H1 (cell line): ENCODE measurements at regions not wholly inside any gene's neighbourhood (a gene's known extent, or its start where the extent isn't known, plus 50 kb on each side); places are given as distances from the start of the nearest gene placed in this dataset.

Experiments used
- CTCF ChIA-PET: fragments of 300-600 bp; sonication (Branson Sonifier 250); formaldehyde crosslinking; loops from one replicate; lab custom pipeline; 2021; ENCODE audit not compliant: partially characterized antibody; lab: Charles Lee
- POLR2A ChIA-PET: fragments of 300-600 bp; sonication (Branson Sonifier 250); formaldehyde crosslinking; loops from one replicate; lab custom pipeline; 2021; ENCODE audit warnings: inconsistent platforms; ENCODE audit not compliant: partially characterized antibody; lab: Charles Lee
- DNase-seq, 2 experiments: peaks; one replicate each; pipeline versions ENCODE4 v3.0.0 to v3.0.0-alpha.2; 2010 to 2022; ENCODE audit warnings: low spot score in 2 of 2, low read depth in 1 of 2, mixed read lengths in 1 of 2
- FAIRE-seq: peaks from 2 replicates; lab custom pipeline; 2011; peaks lifted over from hg19 to GRCh38; lab: Jason Lieb, UNC
- H2AFZ ChIP-seq: 2 replicates; pipeline ENCODE4 v1.8.1; 2012; ENCODE audit warnings: low read length, inconsistent platforms
- H2AK5ac ChIP-seq: 2 replicates; pipeline ENCODE4 v1.6.1; 2013; ENCODE audit warnings: low read depth, low read length
- H2BK120ac ChIP-seq: replicated peaks from 2 replicates; pipeline ENCODE3; 2013; ENCODE audit warnings: low read depth, low read length, inconsistent platforms
- H2BK12ac ChIP-seq: 2 replicates; pipeline ENCODE4 v1.6.1; 2013; ENCODE audit warnings: low read depth, low read length
- H2BK15ac ChIP-seq: 2 replicates; pipeline ENCODE4 v1.6.1; 2013; ENCODE audit warnings: low read length
- H2BK20ac ChIP-seq: 2 replicates; pipeline ENCODE4 v1.6.1; 2013; ENCODE audit warnings: low read length
- H2BK5ac ChIP-seq: 2 replicates; pipeline ENCODE4 v1.6.1; 2013; ENCODE audit warnings: low read depth, low read length
- H3K14ac ChIP-seq: 2 replicates; pipeline ENCODE4 v1.6.1; 2013; ENCODE audit warnings: inconsistent platforms; ENCODE audit not compliant: insufficient read length
- H3K18ac ChIP-seq: 2 replicates; pipeline ENCODE4 v1.6.1; 2013; ENCODE audit warnings: low read length; ENCODE audit errors: extremely low read depth
- H3K23ac ChIP-seq: 2 replicates; pipeline ENCODE4 v1.6.1; 2013; ENCODE audit warnings: inconsistent platforms; ENCODE audit not compliant: insufficient read length
- H3K23me2 ChIP-seq: 2 replicates; pipeline ENCODE4 v1.6.1; 2013; ENCODE audit warnings: low read depth, low read length
- H3K27ac ChIP-seq: 2 replicates; pipeline ENCODE4 v1.6.1; 2011; ENCODE audit warnings: low read depth, low read length, inconsistent platforms
- H3K27me3 ChIP-seq, 4 experiments: replicated peaks in 1 of 4; 1 replicate in 1 of 4; 2 replicates in 3 of 4; pipeline versions ENCODE4 v1.6.1 to v1.8.1; 2011 to 2013; ENCODE audit warnings: low read length in 3 of 4, mild to moderate bottlenecking in 3 of 4, inconsistent platforms in 2 of 4, mixed read lengths in 2 of 4, moderate library complexity in 1 of 4; ENCODE audit not compliant: control insufficient read depth in 3 of 4, insufficient read depth in 3 of 4; ENCODE audit errors: extremely low read depth in 1 of 4
- H3K36me3 ChIP-seq, 4 experiments: 2 replicates each; pipeline versions ENCODE4 v1.6.1 to v1.8.1; 2011 to 2013; ENCODE audit warnings: mild to moderate bottlenecking in 4 of 4, low read length in 3 of 4, moderate library complexity in 2 of 4, control low read depth in 1 of 4, inconsistent platforms in 1 of 4; ENCODE audit not compliant: insufficient read depth in 4 of 4, control insufficient read depth in 2 of 4
- H3K4ac ChIP-seq: replicated peaks from 2 replicates; pipeline ENCODE3; 2013; ENCODE audit warnings: low read length, low read depth, mixed read lengths, inconsistent platforms; ENCODE audit not compliant: insufficient read length
- H3K4me1 ChIP-seq, 4 experiments: replicated peaks in 1 of 4; 1 replicate in 1 of 4; 2 replicates in 3 of 4; pipeline versions ENCODE4 v1.6.1 to v1.8.1; 2011 to 2013; ENCODE audit warnings: low read length in 3 of 4, inconsistent platforms in 2 of 4, mixed read lengths in 1 of 4; ENCODE audit not compliant: insufficient read depth in 4 of 4, control insufficient read depth in 3 of 4
- H3K4me2 ChIP-seq, 2 experiments: 2 replicates each; pipeline versions ENCODE4 v1.6.1 to v1.8.1; 2011 to 2013; ENCODE audit warnings: low read depth in 2 of 2, low read length in 2 of 2, control low read depth in 1 of 2, inconsistent platforms in 1 of 2, mild to moderate bottlenecking in 1 of 2; ENCODE audit not compliant: insufficient read depth in 1 of 2
- H3K4me3 ChIP-seq, 4 experiments: fragments of 200-600, 300-600 bp in 1 of 4; sonication (generic), shearing (Covaris generic), sonication (Bioruptor Twin) in 1 of 4; 2 replicates each; pipeline versions ENCODE4 v1.5.1 to v1.8.1; 2011 to 2016; ENCODE audit warnings: low read length in 4 of 4, low read depth in 3 of 4, control low read depth in 2 of 4, inconsistent platforms in 2 of 4, mild to moderate bottlenecking in 2 of 4, mixed read lengths in 1 of 4, moderate library complexity in 1 of 4; ENCODE audit not compliant: insufficient read depth in 2 of 4; ENCODE audit errors: extremely low read depth in 1 of 4
- H3K56ac ChIP-seq: replicated peaks from 2 replicates; pipeline ENCODE3; 2013; ENCODE audit warnings: low read depth, mild to moderate bottlenecking, mixed read lengths, low read length, inconsistent platforms; ENCODE audit not compliant: insufficient read length
- H3K79me1 ChIP-seq: 2 replicates; pipeline ENCODE4 v1.6.1; 2013; ENCODE audit warnings: low read depth, low read length, control low read depth
- H3K79me2 ChIP-seq, 2 experiments: 2 replicates each; pipeline versions ENCODE4 v1.6.1 to v1.8.1; 2012 to 2013; ENCODE audit warnings: low read length in 2 of 2, mild to moderate bottlenecking in 2 of 2, inconsistent platforms in 1 of 2; ENCODE audit not compliant: insufficient read depth in 2 of 2, control insufficient read depth in 1 of 2
- H3K9ac ChIP-seq, 4 experiments: replicated peaks in 1 of 4; 1 replicate in 1 of 4; 2 replicates in 3 of 4; pipeline versions ENCODE4 v1.6.1 to v1.8.1; 2011 to 2013; ENCODE audit warnings: low read depth in 3 of 4, low read length in 3 of 4, control low read depth in 2 of 4, mild to moderate bottlenecking in 2 of 4, moderate library complexity in 2 of 4, inconsistent platforms in 1 of 4; ENCODE audit errors: extremely low read depth in 1 of 4
- H3K9me3 ChIP-seq, 2 experiments: 2 replicates each; pipeline versions ENCODE4 v1.6.1 to v1.8.1; 2012 to 2013; ENCODE audit warnings: mild to moderate bottlenecking in 2 of 2, moderate library complexity in 2 of 2, control low read depth in 1 of 2, inconsistent platforms in 1 of 2, low read depth in 1 of 2, low read length in 1 of 2, mixed read lengths in 1 of 2; ENCODE audit not compliant: insufficient read depth in 2 of 2
- H4K20me1 ChIP-seq, 2 experiments: replicated peaks in 1 of 2; 2 replicates each; pipeline versions ENCODE3 to v1.8.1; 2011 to 2013; ENCODE audit warnings: inconsistent platforms in 2 of 2, low read length in 2 of 2, mild to moderate bottlenecking in 1 of 2; ENCODE audit not compliant: insufficient read depth in 2 of 2, control insufficient read depth in 1 of 2
- H4K5ac ChIP-seq: 2 replicates; pipeline ENCODE4 v1.6.1; 2013; ENCODE audit warnings: low read length, low read depth, mixed read lengths, inconsistent platforms; ENCODE audit not compliant: insufficient read length
- H4K8ac ChIP-seq: 2 replicates; pipeline ENCODE4 v1.8.0; 2013; ENCODE audit warnings: mild to moderate bottlenecking, moderate library complexity, low read length, inconsistent platforms; ENCODE audit not compliant: insufficient read depth; ENCODE audit errors: extremely low read depth
- H4K91ac ChIP-seq: replicated peaks from 2 replicates; pipeline ENCODE3; 2013; ENCODE audit warnings: low read length, mixed read lengths, inconsistent platforms; ENCODE audit not compliant: insufficient read length
- ASH2L ChIP-seq: fragments of 200-600, 300-600 bp; sonication (generic); IDR thresholded peaks from one replicate; pipeline ENCODE4 v1.7.1; 2017; ENCODE audit warnings: low read length
- CHD1 ChIP-seq: IDR thresholded peaks from 2 replicates; pipeline ENCODE4 v1.6.1; 2012; ENCODE audit warnings: low read depth, low read length, improper control_type of control experiment
- EGR1 ChIP-seq: IDR thresholded peaks from 2 replicates; pipeline ENCODE4 v1.6.1; 2011; ENCODE audit warnings: low read depth, low read length, borderline replicate concordance
- MAFK ChIP-seq: IDR thresholded peaks from 2 replicates; pipeline ENCODE4 v1.6.1; 2012; ENCODE audit warnings: low read depth, mild to moderate bottlenecking, improper control_type of control experiment, low read length
- POU5F1 ChIP-seq: IDR thresholded peaks from 2 replicates; pipeline ENCODE4 v1.6.1; 2011; ENCODE audit warnings: low read depth, mild to moderate bottlenecking, low read length, moderate library complexity
- RBBP5 ChIP-seq: IDR thresholded peaks from 2 replicates; pipeline ENCODE4 v1.7.1; 2012; ENCODE audit warnings: low read depth, mild to moderate bottlenecking, inconsistent platforms, low read length, moderate library complexity, borderline replicate concordance
- RNF2 ChIP-seq: fragments of 200-900, 300-1000 bp; sonication (generic); IDR thresholded peaks from 2 replicates; pipeline ENCODE4 v1.7.1; 2016; ENCODE audit warnings: borderline replicate concordance, low read depth, mild to moderate bottlenecking, antibody characterized with exemption, low read length; ENCODE audit not compliant: poor library complexity, severe bottlenecking; ENCODE audit errors: missing control alignments
- SIRT6 ChIP-seq: IDR thresholded peaks from one replicate; pipeline ENCODE4 v1.7.1; 2012; ENCODE audit warnings: low read length, inconsistent platforms
- SP1 ChIP-seq: IDR thresholded peaks from 2 replicates; pipeline ENCODE4 v1.6.1; 2011; ENCODE audit warnings: low read depth, low read length
- TBP ChIP-seq: IDR thresholded peaks from 2 replicates; pipeline ENCODE4 v1.6.1; 2011; ENCODE audit warnings: low read depth, low read length, improper control_type of control experiment
- WGBS, 2 experiments: shearing (Covaris generic) in 1 of 2; methylation state at CpG; one replicate each; pipeline versions ENCODE4 v1.1.6 to v1.1.7; 2013 to 2015; ENCODE audit warnings: low lambda C conversion rate in 2 of 2, mixed read lengths in 2 of 2, inconsistent platforms in 1 of 2, low coverage in 1 of 2, missing lambda C conversion rate in 1 of 2; ENCODE audit not compliant: insufficient replicate concordance in 2 of 2, insufficient coverage in 1 of 2, insufficient read length in 1 of 2; ENCODE audit errors: extremely low coverage in 1 of 2, missing lambda C conversion rate in 1 of 2; 5-methylcytosine and 5-hydroxymethylcytosine counted together
- TF ChIP-seq, protein P1 (sequence below): IDR thresholded peaks from 2 replicates; pipeline ENCODE4 v1.6.1; 2012; ENCODE audit warnings: inconsistent platforms
- TF ChIP-seq, protein P2 (sequence below): IDR thresholded peaks from 2 replicates; pipeline ENCODE4 v1.6.1; 2012; ENCODE audit warnings: low read length, inconsistent platforms

DNA sequence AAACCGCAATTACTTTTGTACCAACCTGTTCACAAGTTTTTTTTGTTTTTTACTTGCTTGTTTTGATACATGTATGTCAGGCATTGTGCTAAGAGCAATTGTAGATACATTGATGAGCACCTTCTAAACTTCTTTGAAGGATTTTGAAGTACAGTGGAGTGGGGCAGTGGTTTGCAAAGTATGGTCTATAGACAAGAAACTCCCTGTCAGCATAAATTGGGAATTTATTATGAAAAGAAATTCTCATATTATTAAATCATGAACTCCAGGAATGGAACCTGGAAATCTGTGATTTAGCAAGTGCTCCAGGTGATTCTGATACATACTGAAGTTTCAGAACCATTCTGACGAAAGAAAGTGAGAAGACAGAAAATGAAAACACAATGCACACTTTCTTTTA is 733.4 kb downstream of the C4orf33 start:
- H2AK5ac ChIP-seq = no peak overlapping the region
- FAIRE-seq (no peak), DNase-seq (no peak)
- CTCF ChIA-PET = no interaction called here
- no peaks in the 10 kb centered on the region for H3K79me1 ChIP-seq
- no peak overlapping the region for H3K9ac ChIP-seq
- H3K4ac ChIP-seq = no peak overlapping the region
- H3K9me3 ChIP-seq = no peaks in the 10 kb centered on the region
- no peak overlapping the region for H4K91ac ChIP-seq
- no peak overlapping the region for H3K18ac ChIP-seq
- H4K8ac ChIP-seq = no peak overlapping the region
- H2BK15ac ChIP-seq = no peak overlapping the region
- H3K23me2 ChIP-seq = no peaks in the 10 kb centered on the region
- no peak overlapping the region for H2BK5ac ChIP-seq
- no peaks in the 10 kb centered on the region for H3K4me1 ChIP-seq
- TF ChIP-seq SIRT6 (no peak), MAFK (no peak; the same call in 1 of the 2 replicates), EGR1 (no peak), POU5F1 (no peak), TBP (no peak), SP1 (no peak), ASH2L (no peak), CHD1 (no peak), RNF2 (no peak), RBBP5 (no peak)
- TF ChIP-seq, protein P1, sequence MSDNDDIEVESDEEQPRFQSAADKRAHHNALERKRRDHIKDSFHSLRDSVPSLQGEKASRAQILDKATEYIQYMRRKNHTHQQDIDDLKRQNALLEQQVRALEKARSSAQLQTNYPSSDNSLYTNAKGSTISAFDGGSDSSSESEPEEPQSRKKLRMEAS = no peak
- TF ChIP-seq, protein P2, sequence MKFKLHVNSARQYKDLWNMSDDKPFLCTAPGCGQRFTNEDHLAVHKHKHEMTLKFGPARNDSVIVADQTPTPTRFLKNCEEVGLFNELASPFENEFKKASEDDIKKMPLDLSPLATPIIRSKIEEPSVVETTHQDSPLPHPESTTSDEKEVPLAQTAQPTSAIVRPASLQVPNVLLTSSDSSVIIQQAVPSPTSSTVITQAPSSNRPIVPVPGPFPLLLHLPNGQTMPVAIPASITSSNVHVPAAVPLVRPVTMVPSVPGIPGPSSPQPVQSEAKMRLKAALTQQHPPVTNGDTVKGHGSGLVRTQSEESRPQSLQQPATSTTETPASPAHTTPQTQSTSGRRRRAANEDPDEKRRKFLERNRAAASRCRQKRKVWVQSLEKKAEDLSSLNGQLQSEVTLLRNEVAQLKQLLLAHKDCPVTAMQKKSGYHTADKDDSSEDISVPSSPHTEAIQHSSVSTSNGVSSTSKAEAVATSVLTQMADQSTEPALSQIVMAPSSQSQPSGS = no peak
- TF ChIP-seq, all 59 proteins: peak for 0
- Histone ChIP-seq H2BK120ac (no peak overlapping the region), H3K27me3 (no peaks in the 10 kb centered on the region), H3K56ac (no peak overlapping the region), H2BK12ac (no peak overlapping the region), H3K36me3 (no peaks in the 10 kb centered on the region), H3K14ac (no peak overlapping the region), H2BK20ac (no peak overlapping the region), H2AFZ (no peak overlapping the region), H4K5ac (no peak overlapping the region), H3K27ac (no peak overlapping the region), H4K20me1 (no peaks in the 10 kb centered on the region), H3K4me3 (no peak overlapping the region), H3K4me2 (no peak overlapping the region), H3K79me2 (no peaks in the 10 kb centered on the region), H3K23ac (no peak overlapping the region)
- WGBS, 2 experiments = 98% methylated on average over 2 of the region's 2 CpGs; no CpG with 5 or more reads in 1 of the 2 experiments
- POLR2A ChIA-PET = no interaction called here
